Adrenal gland (tissue), 5 donors: ENCODE measurements at regions not wholly inside any gene's neighbourhood (a gene's known extent, or its start where the extent isn't known, plus 50 kb on each side); places are given as distances from the start of the nearest gene placed in this dataset.

ENCODE experiments used
- CTCF ChIP-seq, 6 experiments: fragments of 450-650 bp in 4 of 6; fragments of 200-600 bp in 2 of 6; sonication (generic) in 1 of 6; IDR thresholded peaks; 1 replicate in 5 of 6; 2 replicates in 1 of 6; pipeline versions ENCODE4 v1.5.1 to v1.8.0; 2016 to 2021; ENCODE audit warnings: antibody characterized with exemption in 6 of 6, mild to moderate bottlenecking in 2 of 6, moderate library complexity in 1 of 6
- POLR2A ChIP-seq, 2 donors: fragments of 450-650 bp; IDR thresholded peaks; one replicate each; pipeline ENCODE4 v1.6.1; 2017; ENCODE audit warnings: antibody characterized with exemption in 2 of 2, mild to moderate bottlenecking in 2 of 2, moderate library complexity in 1 of 2
- donor health status: DM: no; HTN: no; CAD: no.

DNA sequence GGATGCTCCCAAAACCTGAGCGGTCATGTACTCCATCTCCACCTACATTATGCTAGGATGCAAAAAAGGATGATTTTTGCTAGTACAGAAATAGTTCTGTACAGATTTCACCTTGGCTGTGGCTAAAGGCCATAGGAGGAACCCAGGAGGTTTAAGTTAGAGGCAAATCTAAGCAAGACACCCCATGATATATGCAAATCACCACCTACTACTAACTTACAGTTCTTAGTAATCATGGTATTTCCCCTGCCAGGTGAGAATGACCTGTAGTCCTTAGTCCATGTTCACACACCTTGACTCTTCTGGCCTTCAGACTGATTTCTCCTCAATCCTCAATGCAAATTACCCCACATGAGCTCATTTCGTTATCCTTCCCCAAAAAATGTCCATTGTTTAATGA lies 154.2 kb downstream of the IMPG2 start:
- no peak for TF ChIP-seq CTCF (IDR thresholded peaks at IDR 0.05)
- TF ChIP-seq POLR2A (IDR thresholded peaks at IDR 0.05): no peak
